SK-N-MC (cell line): ENCODE measurements at regions not wholly inside any gene's neighbourhood (a gene's known extent, or its start where the extent isn't known, plus 50 kb on each side); places are given as distances from the start of the nearest gene placed in this dataset.

Source experiments
- EZH2 ChIP-seq: fragments of 200-600 bp; sonication (generic); IDR thresholded peaks from one replicate; pipeline ENCODE4 v1.6.1; 2017; ENCODE audit warnings: antibody characterized with exemption
- POLR2AphosphoS5 ChIP-seq: IDR thresholded peaks from 2 replicates; pipeline ENCODE4 v1.6.1; 2012; ENCODE audit warnings: mild to moderate bottlenecking, low read depth, low read length, borderline replicate concordance

DNA sequence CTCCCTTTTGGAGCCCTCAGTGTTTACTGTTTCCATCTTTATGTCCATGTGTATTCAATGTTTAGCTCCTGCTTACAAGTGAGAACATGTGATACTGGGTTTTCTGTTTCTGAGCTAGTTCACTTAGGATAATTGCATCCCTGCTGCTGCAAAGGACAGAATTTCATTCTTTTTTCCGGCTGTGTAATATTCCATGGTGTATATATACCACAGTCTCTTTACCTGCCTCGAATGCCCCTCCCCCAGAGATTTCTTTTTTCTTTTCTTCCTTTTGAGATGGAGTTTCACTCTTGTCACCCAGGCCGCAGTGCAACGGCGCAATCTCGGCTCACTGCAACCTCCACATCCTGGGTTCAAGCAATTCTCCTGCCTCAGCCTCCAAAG is 60.9 kb downstream of the RMI2 start:
- TF ChIP-seq EZH2 (no peak), POLR2AphosphoS5 (no peak)
